H1 (cell line): ENCODE measurements at regions not wholly inside any gene's neighbourhood (a gene's known extent, or its start where the extent isn't known, plus 50 kb on each side); places are given as distances from the start of the nearest gene placed in this dataset.

Experiments used
- CTCF ChIA-PET: fragments of 300-600 bp; sonication (Branson Sonifier 250); formaldehyde crosslinking; loops from one replicate; lab custom pipeline; 2021; ENCODE audit not compliant: partially characterized antibody; lab: Charles Lee
- POLR2A ChIA-PET: fragments of 300-600 bp; sonication (Branson Sonifier 250); formaldehyde crosslinking; loops from one replicate; lab custom pipeline; 2021; ENCODE audit warnings: inconsistent platforms; ENCODE audit not compliant: partially characterized antibody; lab: Charles Lee
- DNase-seq, 2 experiments: peaks; one replicate each; pipeline versions ENCODE4 v3.0.0 to v3.0.0-alpha.2; 2010 to 2022; ENCODE audit warnings: low spot score in 2 of 2, low read depth in 1 of 2, mixed read lengths in 1 of 2
- FAIRE-seq: peaks from 2 replicates; lab custom pipeline; 2011; peaks lifted over from hg19 to GRCh38; lab: Jason Lieb, UNC
- H2AFZ ChIP-seq: 2 replicates; pipeline ENCODE4 v1.8.1; 2012; ENCODE audit warnings: low read length, inconsistent platforms
- H2AK5ac ChIP-seq: 2 replicates; pipeline ENCODE4 v1.6.1; 2013; ENCODE audit warnings: low read depth, low read length
- H2BK120ac ChIP-seq: replicated peaks from 2 replicates; pipeline ENCODE3; 2013; ENCODE audit warnings: low read depth, low read length, inconsistent platforms
- H2BK12ac ChIP-seq: 2 replicates; pipeline ENCODE4 v1.6.1; 2013; ENCODE audit warnings: low read depth, low read length
- H2BK15ac ChIP-seq: 2 replicates; pipeline ENCODE4 v1.6.1; 2013; ENCODE audit warnings: low read length
- H2BK20ac ChIP-seq: 2 replicates; pipeline ENCODE4 v1.6.1; 2013; ENCODE audit warnings: low read length
- H2BK5ac ChIP-seq: 2 replicates; pipeline ENCODE4 v1.6.1; 2013; ENCODE audit warnings: low read depth, low read length
- H3K14ac ChIP-seq: 2 replicates; pipeline ENCODE4 v1.6.1; 2013; ENCODE audit warnings: inconsistent platforms; ENCODE audit not compliant: insufficient read length
- H3K18ac ChIP-seq: 2 replicates; pipeline ENCODE4 v1.6.1; 2013; ENCODE audit warnings: low read length; ENCODE audit errors: extremely low read depth
- H3K23ac ChIP-seq: 2 replicates; pipeline ENCODE4 v1.6.1; 2013; ENCODE audit warnings: inconsistent platforms; ENCODE audit not compliant: insufficient read length
- H3K23me2 ChIP-seq: 2 replicates; pipeline ENCODE4 v1.6.1; 2013; ENCODE audit warnings: low read depth, low read length
- H3K27ac ChIP-seq: 2 replicates; pipeline ENCODE4 v1.6.1; 2011; ENCODE audit warnings: low read depth, low read length, inconsistent platforms
- H3K27me3 ChIP-seq, 4 experiments: replicated peaks in 1 of 4; 1 replicate in 1 of 4; 2 replicates in 3 of 4; pipeline versions ENCODE4 v1.6.1 to v1.8.1; 2011 to 2013; ENCODE audit warnings: low read length in 3 of 4, mild to moderate bottlenecking in 3 of 4, inconsistent platforms in 2 of 4, mixed read lengths in 2 of 4, moderate library complexity in 1 of 4; ENCODE audit not compliant: control insufficient read depth in 3 of 4, insufficient read depth in 3 of 4; ENCODE audit errors: extremely low read depth in 1 of 4
- H3K36me3 ChIP-seq, 4 experiments: 2 replicates each; pipeline versions ENCODE4 v1.6.1 to v1.8.1; 2011 to 2013; ENCODE audit warnings: mild to moderate bottlenecking in 4 of 4, low read length in 3 of 4, moderate library complexity in 2 of 4, control low read depth in 1 of 4, inconsistent platforms in 1 of 4; ENCODE audit not compliant: insufficient read depth in 4 of 4, control insufficient read depth in 2 of 4
- H3K4ac ChIP-seq: replicated peaks from 2 replicates; pipeline ENCODE3; 2013; ENCODE audit warnings: low read length, low read depth, mixed read lengths, inconsistent platforms; ENCODE audit not compliant: insufficient read length
- H3K4me1 ChIP-seq, 4 experiments: replicated peaks in 1 of 4; 1 replicate in 1 of 4; 2 replicates in 3 of 4; pipeline versions ENCODE4 v1.6.1 to v1.8.1; 2011 to 2013; ENCODE audit warnings: low read length in 3 of 4, inconsistent platforms in 2 of 4, mixed read lengths in 1 of 4; ENCODE audit not compliant: insufficient read depth in 4 of 4, control insufficient read depth in 3 of 4
- H3K4me2 ChIP-seq, 2 experiments: 2 replicates each; pipeline versions ENCODE4 v1.6.1 to v1.8.1; 2011 to 2013; ENCODE audit warnings: low read depth in 2 of 2, low read length in 2 of 2, control low read depth in 1 of 2, inconsistent platforms in 1 of 2, mild to moderate bottlenecking in 1 of 2; ENCODE audit not compliant: insufficient read depth in 1 of 2
- H3K4me3 ChIP-seq, 4 experiments: fragments of 200-600, 300-600 bp in 1 of 4; sonication (generic), shearing (Covaris generic), sonication (Bioruptor Twin) in 1 of 4; 2 replicates each; pipeline versions ENCODE4 v1.5.1 to v1.8.1; 2011 to 2016; ENCODE audit warnings: low read length in 4 of 4, low read depth in 3 of 4, control low read depth in 2 of 4, inconsistent platforms in 2 of 4, mild to moderate bottlenecking in 2 of 4, mixed read lengths in 1 of 4, moderate library complexity in 1 of 4; ENCODE audit not compliant: insufficient read depth in 2 of 4; ENCODE audit errors: extremely low read depth in 1 of 4
- H3K56ac ChIP-seq: replicated peaks from 2 replicates; pipeline ENCODE3; 2013; ENCODE audit warnings: low read depth, mild to moderate bottlenecking, mixed read lengths, low read length, inconsistent platforms; ENCODE audit not compliant: insufficient read length
- H3K79me1 ChIP-seq: 2 replicates; pipeline ENCODE4 v1.6.1; 2013; ENCODE audit warnings: low read depth, low read length, control low read depth
- H3K79me2 ChIP-seq, 2 experiments: 2 replicates each; pipeline versions ENCODE4 v1.6.1 to v1.8.1; 2012 to 2013; ENCODE audit warnings: low read length in 2 of 2, mild to moderate bottlenecking in 2 of 2, inconsistent platforms in 1 of 2; ENCODE audit not compliant: insufficient read depth in 2 of 2, control insufficient read depth in 1 of 2
- H3K9ac ChIP-seq, 4 experiments: replicated peaks in 1 of 4; 1 replicate in 1 of 4; 2 replicates in 3 of 4; pipeline versions ENCODE4 v1.6.1 to v1.8.1; 2011 to 2013; ENCODE audit warnings: low read depth in 3 of 4, low read length in 3 of 4, control low read depth in 2 of 4, mild to moderate bottlenecking in 2 of 4, moderate library complexity in 2 of 4, inconsistent platforms in 1 of 4; ENCODE audit errors: extremely low read depth in 1 of 4
- H3K9me3 ChIP-seq, 2 experiments: 2 replicates each; pipeline versions ENCODE4 v1.6.1 to v1.8.1; 2012 to 2013; ENCODE audit warnings: mild to moderate bottlenecking in 2 of 2, moderate library complexity in 2 of 2, control low read depth in 1 of 2, inconsistent platforms in 1 of 2, low read depth in 1 of 2, low read length in 1 of 2, mixed read lengths in 1 of 2; ENCODE audit not compliant: insufficient read depth in 2 of 2
- H4K20me1 ChIP-seq, 2 experiments: replicated peaks in 1 of 2; 2 replicates each; pipeline versions ENCODE3 to v1.8.1; 2011 to 2013; ENCODE audit warnings: inconsistent platforms in 2 of 2, low read length in 2 of 2, mild to moderate bottlenecking in 1 of 2; ENCODE audit not compliant: insufficient read depth in 2 of 2, control insufficient read depth in 1 of 2
- H4K5ac ChIP-seq: 2 replicates; pipeline ENCODE4 v1.6.1; 2013; ENCODE audit warnings: low read length, low read depth, mixed read lengths, inconsistent platforms; ENCODE audit not compliant: insufficient read length
- H4K8ac ChIP-seq: 2 replicates; pipeline ENCODE4 v1.8.0; 2013; ENCODE audit warnings: mild to moderate bottlenecking, moderate library complexity, low read length, inconsistent platforms; ENCODE audit not compliant: insufficient read depth; ENCODE audit errors: extremely low read depth
- H4K91ac ChIP-seq: replicated peaks from 2 replicates; pipeline ENCODE3; 2013; ENCODE audit warnings: low read length, mixed read lengths, inconsistent platforms; ENCODE audit not compliant: insufficient read length
- CREB1 ChIP-seq: IDR thresholded peaks from 2 replicates; pipeline ENCODE4 v1.6.1; 2012; ENCODE audit warnings: inconsistent platforms
- EZH2 ChIP-seq: fragments of 200-600 bp; sonication (generic); IDR thresholded peaks from 2 replicates; pipeline ENCODE4 v1.7.1; 2012; ENCODE audit warnings: low read depth, mild to moderate bottlenecking, moderate library complexity, low read length, inconsistent platforms; ENCODE audit not compliant: severe bottlenecking
- HDAC2 ChIP-seq, 2 experiments: fragments of 300-600 bp in 1 of 2; sonication (generic) in 1 of 2; IDR thresholded peaks; 2 replicates each; pipeline ENCODE4 v1.6.1; 2011 to 2012; ENCODE audit warnings: low read depth in 2 of 2, low read length in 2 of 2, mild to moderate bottlenecking in 2 of 2, moderate library complexity in 2 of 2, borderline replicate concordance in 1 of 2, inconsistent platforms in 1 of 2
- JUND ChIP-seq: IDR thresholded peaks from 2 replicates; pipeline ENCODE4 v1.6.1; 2011; ENCODE audit warnings: mild to moderate bottlenecking, improper control_type of control experiment, low read length
- POLR2AphosphoS5 ChIP-seq: IDR thresholded peaks from 2 replicates; pipeline ENCODE4 v1.6.1; 2011; ENCODE audit warnings: low read depth, low read length
- RBBP5 ChIP-seq: IDR thresholded peaks from 2 replicates; pipeline ENCODE4 v1.7.1; 2012; ENCODE audit warnings: low read depth, mild to moderate bottlenecking, inconsistent platforms, low read length, moderate library complexity, borderline replicate concordance
- RNF2 ChIP-seq: fragments of 200-900, 300-1000 bp; sonication (generic); IDR thresholded peaks from 2 replicates; pipeline ENCODE4 v1.7.1; 2016; ENCODE audit warnings: borderline replicate concordance, low read depth, mild to moderate bottlenecking, antibody characterized with exemption, low read length; ENCODE audit not compliant: poor library complexity, severe bottlenecking; ENCODE audit errors: missing control alignments
- SIN3A ChIP-seq, 2 experiments: IDR thresholded peaks in 1 of 2; conservative IDR thresholded peaks in 1 of 2; 2 replicates each; pipeline ENCODE4 v1.6.1; 2011 to 2012; ENCODE audit warnings: low read length in 2 of 2, improper control_type of control experiment in 1 of 2, low read depth in 1 of 2, mild to moderate bottlenecking in 1 of 2
- SUZ12 ChIP-seq: fragments of 200-600 bp; sonication (generic); IDR thresholded peaks from 2 replicates; pipeline ENCODE4 v1.6.1; 2012; ENCODE audit warnings: mild to moderate bottlenecking, inconsistent platforms, low read length, moderate library complexity, mixed read lengths
- TAF1 ChIP-seq: IDR thresholded peaks from 2 replicates; pipeline ENCODE4 v1.6.1; 2011; ENCODE audit warnings: mild to moderate bottlenecking, low read depth, low read length
- TCF12 ChIP-seq: IDR thresholded peaks from 2 replicates; pipeline ENCODE4 v1.6.1; 2011; ENCODE audit warnings: low read depth, mild to moderate bottlenecking, low read length
- ZNF274 ChIP-seq: IDR thresholded peaks from 2 replicates; pipeline ENCODE4 v1.7.0; 2012; ENCODE audit warnings: low read length, borderline replicate concordance; ENCODE audit errors: extremely low read depth
- WGBS, 2 experiments: shearing (Covaris generic) in 1 of 2; methylation state at CpG; one replicate each; pipeline versions ENCODE4 v1.1.6 to v1.1.7; 2013 to 2015; ENCODE audit warnings: low lambda C conversion rate in 2 of 2, mixed read lengths in 2 of 2, inconsistent platforms in 1 of 2, low coverage in 1 of 2, missing lambda C conversion rate in 1 of 2; ENCODE audit not compliant: insufficient replicate concordance in 2 of 2, insufficient coverage in 1 of 2, insufficient read length in 1 of 2; ENCODE audit errors: extremely low coverage in 1 of 2, missing lambda C conversion rate in 1 of 2; 5-methylcytosine and 5-hydroxymethylcytosine counted together

DNA sequence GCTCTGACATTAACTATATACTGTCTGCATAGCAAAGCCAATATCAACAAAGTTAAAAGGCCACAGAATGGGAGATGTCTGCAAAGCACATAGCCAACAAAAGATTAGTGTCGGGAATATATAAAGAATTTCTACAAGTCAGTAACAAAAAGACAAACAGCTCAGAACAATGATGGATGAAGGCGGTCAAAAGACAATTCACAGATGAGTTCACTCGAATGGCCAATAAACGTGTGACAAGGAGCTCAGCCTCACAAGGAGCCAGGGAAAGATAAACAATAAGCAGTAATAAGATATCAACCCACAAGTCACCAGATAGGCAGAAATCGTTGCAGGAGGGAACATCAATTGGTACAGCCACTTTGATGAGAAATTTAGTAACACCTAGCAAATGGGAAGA, 106.0 kb upstream of the ISX start:
- H2BK15ac ChIP-seq, result no peak overlapping the region
- H3K9me3 ChIP-seq, result no peaks in the 10 kb centered on the region
- FAIRE-seq, result no peak
- H2AFZ ChIP-seq, result no peak overlapping the region
- H4K20me1 ChIP-seq, result no peaks in the 10 kb centered on the region
- no peak for DNase-seq
- no peak overlapping the region for H2BK5ac ChIP-seq
- H3K79me2 ChIP-seq, result no peaks in the 10 kb centered on the region
- no peak overlapping the region for H4K8ac ChIP-seq
- POLR2A ChIA-PET, result no interaction called here
- no peak overlapping the region for H3K14ac ChIP-seq
- WGBS, 2 experiments, result 91% methylated on average over 5 of the region's 5 CpGs; no CpG with 5 or more reads in 1 of the 2 experiments
- no peak overlapping the region for H3K56ac ChIP-seq
- H3K4me3 ChIP-seq, result no peak overlapping the region
- no peaks in the 10 kb centered on the region for H3K36me3 ChIP-seq
- H3K4me2 ChIP-seq, result no peak overlapping the region
- no peak overlapping the region for H2BK120ac ChIP-seq
- no peak overlapping the region for H2BK20ac ChIP-seq
- H2BK12ac ChIP-seq, result no peak overlapping the region
- H3K27me3 ChIP-seq, result no peaks in the 10 kb centered on the region
- H3K4me1 ChIP-seq, result no peaks in the 10 kb centered on the region
- no peaks in the 10 kb centered on the region for H3K79me1 ChIP-seq
- H3K27ac ChIP-seq, result no peak overlapping the region
- H3K18ac ChIP-seq, result no peak overlapping the region
- H3K23ac ChIP-seq, result no peak overlapping the region
- no peaks in the 10 kb centered on the region for H3K23me2 ChIP-seq
- no peak overlapping the region for H3K9ac ChIP-seq
- H3K4ac ChIP-seq, result no peak overlapping the region
- CTCF ChIA-PET, result interaction anchor here (0.9 to 1.7 kb wide), 4 partner anchors 16 to 64 kb away, joined by 3 to 6 read pairs (median 3); no protein-coding TSS in a partner anchor
- H4K91ac ChIP-seq, result no peak overlapping the region
- H4K5ac ChIP-seq, result no peak overlapping the region
- H2AK5ac ChIP-seq, result no peak overlapping the region
- TF ChIP-seq SIN3A (conservative IDR thresholded peaks at IDR 0.05 in 1 of 2, IDR thresholded peaks at IDR 0.05 in 1 of 2; ENCODE audit: low read depth in 1 of 2, low read length in 2 of 2) (no peak), RBBP5 (no peak), TCF12 (no peak), TAF1 (no peak), CREB1 (no peak), RNF2 (no peak), HDAC2 (IDR thresholded peaks at IDR 0.05; ENCODE audit: borderline replicate concordance in 1 of 2, low read depth in 2 of 2, low read length in 2 of 2) (no peak), SUZ12 (no peak), POLR2AphosphoS5 (no peak), ZNF274 (no peak), EZH2 (no peak), JUND (no peak)
